Skeletal muscle cell (primary cell): ENCODE measurements at regions not wholly inside any gene's neighbourhood (a gene's known extent, or its start where the extent isn't known, plus 50 kb on each side); places are given as distances from the start of the nearest gene placed in this dataset.
A peak's percentile ranks its signal among the peaks of the same experiment; 100 is the strongest.

Experiments
- DNase-seq: peaks from one replicate; pipeline ENCODE4 v3.0.0-alpha.2; 2010; ENCODE audit warnings: low read depth
- H3K4me3 ChIP-seq: 2 replicates; pipeline ENCODE4 v1.5.1; 2011; ENCODE audit warnings: low read depth, mild to moderate bottlenecking, control low read depth, low read length, moderate library complexity

DNA sequence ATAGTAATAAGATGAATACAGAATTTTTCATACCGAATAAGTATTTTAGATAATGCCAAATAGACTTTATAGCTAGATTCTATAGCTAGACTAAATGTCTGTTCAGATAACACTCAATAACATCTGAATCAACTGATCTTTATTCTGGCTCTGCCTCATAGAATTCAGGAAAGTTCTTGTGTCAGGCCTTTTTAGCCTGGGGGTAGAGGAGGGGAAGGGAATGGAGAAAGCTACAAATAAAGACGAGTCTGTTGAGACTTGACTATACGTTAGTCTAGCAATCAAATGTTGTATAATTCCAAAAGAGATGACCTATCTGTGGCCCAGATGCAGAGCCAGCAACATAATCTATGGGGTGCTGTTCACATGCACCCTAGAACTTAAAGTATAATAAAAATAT is 106.6 kb upstream of the ABI3BP start:
- H3K4me3 ChIP-seq: no peak overlapping the region
- no peak for DNase-seq

DNA sequence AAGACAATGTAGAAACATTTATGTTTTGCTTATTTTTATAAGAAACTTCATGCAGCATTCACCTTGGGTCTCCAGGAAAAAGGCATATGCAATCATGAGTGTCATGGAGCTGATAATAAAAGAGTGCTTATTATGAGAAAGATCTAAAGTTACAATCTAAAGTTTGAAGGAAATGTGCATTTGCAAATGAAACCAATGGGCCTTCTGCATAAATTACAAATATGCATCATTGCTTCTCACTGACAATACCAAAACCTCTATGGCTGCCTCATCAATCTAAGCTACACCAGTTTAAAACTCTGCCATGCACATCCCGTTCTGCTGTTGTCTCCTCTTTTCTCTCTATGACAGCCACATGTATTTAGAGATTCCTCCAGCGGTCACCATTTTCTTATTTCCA is 103.2 kb upstream of the ABI3BP start:
- no peak for DNase-seq
- H3K4me3 ChIP-seq: no peak overlapping the region

DNA sequence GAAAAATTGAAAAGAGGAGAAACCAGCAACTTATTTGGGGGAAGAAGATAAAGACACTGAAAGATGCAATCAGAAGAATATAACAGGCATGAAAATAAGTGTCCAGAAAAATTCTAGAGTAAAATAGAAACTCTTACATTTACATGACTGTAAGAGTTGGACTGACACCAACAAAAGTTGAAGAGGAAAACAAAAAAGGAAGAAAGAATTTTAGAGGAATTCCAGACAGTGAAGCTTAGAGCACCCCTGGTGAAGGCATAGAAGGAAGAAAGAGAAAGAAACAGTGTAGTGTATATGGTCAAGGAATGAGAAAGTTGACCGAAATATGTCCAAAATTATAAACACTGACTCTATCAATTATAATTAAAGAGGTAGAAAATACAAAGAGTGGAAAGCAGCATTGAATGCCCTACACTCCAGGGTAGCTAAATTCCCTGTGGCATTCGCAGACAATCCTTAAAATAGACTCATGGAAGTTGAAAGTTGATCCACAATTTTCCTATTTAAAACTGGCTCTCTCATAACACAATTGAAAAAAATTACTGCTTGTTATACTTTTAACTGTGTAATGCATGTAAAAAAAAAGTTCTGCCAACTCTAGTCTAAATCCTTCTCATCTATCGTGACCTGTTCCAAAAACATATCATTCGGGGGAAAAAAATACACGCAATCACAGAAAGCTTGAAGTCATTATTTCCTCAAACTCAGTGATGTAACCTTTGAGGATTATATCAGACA is 102.6 kb upstream of the ABI3BP start:
- no peak for DNase-seq
- no peak overlapping the region for H3K4me3 ChIP-seq

DNA sequence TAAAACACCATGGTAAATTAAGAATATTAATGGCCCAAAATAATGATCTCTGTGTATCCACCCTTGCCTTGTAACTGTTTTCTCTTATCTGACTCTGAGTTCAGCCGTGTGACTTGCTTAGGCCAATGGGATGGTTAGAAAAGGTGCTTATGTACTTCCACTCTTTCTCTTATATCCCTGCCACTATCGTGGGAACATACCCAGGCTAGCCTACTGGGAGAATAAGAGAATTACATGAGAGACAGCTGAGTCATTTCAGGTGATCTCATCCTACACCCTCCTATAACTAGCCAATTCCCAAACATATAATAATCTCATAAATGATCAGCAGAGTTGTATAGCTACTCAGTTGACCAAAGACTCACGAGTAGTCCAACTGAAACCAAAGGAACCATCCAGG is 98.3 kb upstream of the ABI3BP start:
- no peak for DNase-seq
- no peak overlapping the region for H3K4me3 ChIP-seq

DNA sequence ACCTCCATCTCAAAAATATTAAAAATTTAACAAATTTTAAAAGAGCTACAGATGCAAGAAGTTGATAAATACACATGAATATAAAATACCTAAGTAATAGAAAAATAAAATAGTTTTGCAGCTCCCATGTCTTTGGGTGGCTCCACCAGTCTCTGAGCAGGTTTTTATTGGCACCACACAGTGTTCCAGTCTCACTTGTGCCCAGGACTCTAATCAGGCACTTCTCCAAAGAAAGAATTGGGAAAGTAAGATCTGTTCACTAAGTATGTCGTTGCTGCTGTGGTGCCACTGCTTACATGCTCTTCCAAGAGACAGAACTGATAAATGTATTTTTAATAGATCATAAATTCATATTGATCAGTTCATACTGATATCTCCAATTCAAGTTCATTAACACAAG is 92.5 kb upstream of the ABI3BP start:
- no peak for DNase-seq
- no peak overlapping the region for H3K4me3 ChIP-seq

DNA sequence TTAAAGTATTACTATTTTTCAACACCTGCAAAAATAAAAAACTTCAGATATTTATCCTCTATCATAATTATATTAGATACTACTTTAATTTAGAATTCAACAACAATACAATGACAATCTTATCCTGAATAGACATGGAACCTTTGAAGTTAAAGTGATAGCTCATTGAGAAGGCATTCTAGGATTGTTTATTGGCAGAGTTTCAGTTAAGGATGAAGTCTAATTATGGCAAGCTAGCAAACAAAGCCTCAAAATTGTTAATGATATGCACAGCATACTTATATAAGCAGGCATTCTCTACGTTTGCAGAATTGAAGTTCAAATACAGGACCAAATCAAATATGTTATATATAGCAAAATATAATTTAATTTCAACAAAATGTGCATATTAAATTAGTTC is 91.2 kb upstream of the ABI3BP start:
- no peak for DNase-seq
- no peak overlapping the region for H3K4me3 ChIP-seq

DNA sequence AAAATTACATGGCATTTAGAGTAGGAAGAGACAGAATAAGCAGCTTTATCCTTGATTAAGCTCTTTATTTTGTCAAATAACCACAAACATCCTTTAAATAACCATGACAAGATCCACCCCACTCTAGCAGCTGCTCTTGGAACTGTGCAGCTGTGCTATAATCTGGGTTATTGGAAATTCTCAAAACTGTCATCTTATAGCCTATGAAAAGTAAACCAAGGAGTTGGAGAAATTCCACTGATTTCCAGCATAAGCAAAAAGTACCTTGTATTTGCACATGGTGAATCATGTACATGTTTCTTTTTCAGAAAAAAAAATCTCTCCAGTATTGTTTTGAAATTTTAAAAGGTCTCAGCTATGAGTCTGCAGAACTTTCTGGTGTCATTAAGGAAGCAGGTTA is 88.8 kb upstream of the ABI3BP start:
- DNase-seq: peak; percentile 31

DNA sequence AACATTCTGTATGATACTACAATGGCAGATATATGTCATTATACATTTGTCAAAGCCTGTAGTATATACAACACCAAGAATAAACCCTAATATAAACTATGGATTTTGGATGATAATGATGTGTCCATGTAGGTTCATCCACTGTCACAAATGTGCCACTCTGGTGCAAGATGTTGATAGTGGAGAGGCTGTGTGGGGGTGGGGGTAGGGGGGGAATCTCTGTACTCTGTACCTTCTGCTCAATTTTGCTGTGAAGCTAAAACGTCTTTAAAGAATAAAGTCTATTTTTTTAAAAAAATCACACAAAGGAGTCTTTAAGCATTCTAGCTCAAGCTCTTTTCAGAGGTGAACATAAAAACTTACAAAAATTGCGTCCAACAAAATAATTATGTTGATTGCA is 88.2 kb upstream of the ABI3BP start:
- H3K4me3 ChIP-seq: no peak overlapping the region
- no peak for DNase-seq

More for the DNA sequence above, 88.8 kb upstream of the ABI3BP start:
- no peak overlapping the region for H3K4me3 ChIP-seq

- DNase-seq: peak; percentile 30
- H3K4me3 ChIP-seq: no peak overlapping the region
These were observed 84.3 kb upstream of the ABI3BP start for GRCh38 chr3:101077361-101078011.

- no peak for DNase-seq
- H3K4me3 ChIP-seq: no peak overlapping the region
These were observed 81.3 kb upstream of the ABI3BP start for GRCh38 chr3:101074518-101074917.

DNA sequence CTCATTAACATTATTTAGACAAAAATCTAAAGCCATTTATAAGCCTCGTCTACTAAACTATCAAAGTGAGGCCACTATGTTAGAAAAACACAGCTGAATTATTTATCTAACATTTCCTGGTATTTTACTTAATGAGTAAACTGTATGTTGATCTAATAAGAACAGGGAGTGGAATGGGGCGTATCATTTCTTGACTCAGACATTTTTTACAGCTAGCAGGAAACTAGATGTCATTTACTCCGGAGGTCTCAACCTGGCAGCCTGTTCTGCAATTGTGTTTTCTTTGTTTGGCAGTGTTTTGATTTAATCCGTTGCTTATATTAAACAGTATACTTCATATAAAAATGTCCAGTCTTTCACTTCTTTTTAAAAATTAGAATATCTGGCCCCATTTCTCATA is 79.1 kb upstream of the ABI3BP start:
- DNase-seq: no peak

DNA sequence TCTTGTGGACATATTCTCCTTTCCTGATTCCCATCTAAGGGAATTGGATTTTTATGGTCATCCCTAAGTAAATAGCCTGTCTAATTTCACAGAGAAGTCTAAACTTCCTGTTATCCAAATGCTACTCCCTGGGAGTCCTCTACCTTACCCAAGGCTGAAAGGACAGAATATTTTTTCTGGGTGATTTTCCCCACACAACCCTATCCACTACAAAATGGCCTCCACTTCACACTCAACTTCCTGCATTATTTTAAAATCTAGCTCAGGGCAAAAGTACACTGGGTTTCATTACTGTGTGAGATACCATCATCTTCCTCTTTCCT is 77.5 kb upstream of the ABI3BP start:
- no peak for DNase-seq
- H3K4me3 ChIP-seq: no peak overlapping the region

More for the DNA sequence above, 79.1 kb upstream of the ABI3BP start:
- no peak overlapping the region for H3K4me3 ChIP-seq

GRCh38 chr3:101069901-101070798 is 76.9 kb upstream of the ABI3BP start:
- H3K4me3 ChIP-seq: no peak overlapping the region
- DNase-seq: no peak

- H3K4me3 ChIP-seq: no peak overlapping the region
- DNase-seq: no peak
These were observed 75.8 kb upstream of the ABI3BP start for GRCh38 chr3:101068876-101069606.

DNA sequence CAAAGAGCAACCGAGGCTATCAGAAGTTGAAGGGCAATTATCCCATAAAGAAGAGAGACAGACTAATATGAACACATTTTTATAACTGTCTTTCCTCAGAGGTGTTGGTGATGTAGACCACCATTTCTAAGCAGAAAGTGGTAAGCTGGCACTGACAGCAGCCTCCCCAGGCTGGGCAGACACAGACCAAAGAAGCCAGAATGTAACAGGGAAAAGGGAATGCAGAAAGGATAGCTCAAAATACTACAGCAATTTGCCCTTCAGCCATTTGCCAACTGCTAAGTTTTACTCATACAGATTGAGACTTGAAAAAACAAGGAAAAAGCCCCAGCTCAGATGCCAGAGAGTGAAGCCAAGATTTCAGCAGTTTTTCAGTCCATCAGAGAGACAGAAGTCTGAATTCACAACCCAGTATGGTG is 73.5 kb upstream of the ABI3BP start:
- H3K4me3 ChIP-seq: no peak overlapping the region
- no peak for DNase-seq

GRCh38 chr3:101065962-101066361 is 72.7 kb upstream of the ABI3BP start:
- peak; percentile 85 for DNase-seq
- no peak overlapping the region for H3K4me3 ChIP-seq

- H3K4me3 ChIP-seq: no peak overlapping the region
- DNase-seq: no peak
These were observed 70.2 kb upstream of the ABI3BP start for GRCh38 chr3:101063401-101063800.

- no peak for DNase-seq
- no peak overlapping the region for H3K4me3 ChIP-seq
These were observed 68.1 kb upstream of the ABI3BP start for GRCh38 chr3:101061312-101061711.

DNA sequence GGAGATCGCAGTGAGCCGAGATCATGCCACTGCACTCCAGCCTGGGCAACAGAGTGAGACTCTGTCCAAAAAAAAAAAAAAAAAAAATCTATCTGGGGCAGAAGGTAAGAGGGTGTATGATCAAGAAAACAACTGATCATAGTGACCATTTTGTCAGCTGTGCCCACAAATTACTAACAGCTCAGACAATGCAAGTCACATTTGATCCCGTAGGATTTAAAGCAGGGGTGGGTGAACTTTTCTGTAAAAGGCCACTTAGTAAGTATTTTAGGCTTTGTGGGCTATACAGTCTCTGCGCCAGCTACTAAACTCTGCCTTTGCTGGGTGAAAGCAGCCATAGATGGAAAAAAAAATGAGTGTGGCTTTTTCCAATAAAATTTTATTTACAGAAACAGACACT is 57.6 kb upstream of the ABI3BP start:
- H3K4me3 ChIP-seq: no peak overlapping the region
- DNase-seq: no peak

DNA sequence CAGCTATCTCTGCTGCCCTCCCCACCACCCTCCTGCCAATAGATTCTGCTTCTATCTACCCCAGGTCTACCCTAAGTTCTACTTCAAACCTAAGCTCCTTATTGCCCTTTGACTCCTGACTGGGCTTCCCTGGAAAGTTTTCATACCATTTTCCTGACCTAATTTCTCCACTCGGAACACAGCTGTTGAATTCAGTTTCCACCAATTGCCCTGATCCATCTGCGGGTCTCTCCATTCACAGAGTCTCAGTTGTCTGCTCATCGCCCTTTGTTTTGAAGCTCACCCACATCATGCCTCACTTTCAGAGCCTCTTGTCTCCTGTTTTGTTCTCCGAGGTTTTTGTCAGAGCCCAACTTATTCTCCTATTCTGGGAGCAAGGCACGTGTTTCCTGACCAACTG is 56.8 kb upstream of the ABI3BP start:
- no peak overlapping the region for H3K4me3 ChIP-seq
- no peak for DNase-seq
